Stimulated activated CD8-positive, alpha-beta memory T cell treated with anti-CD3 and anti-CD28 coated beads, Interleukin-15, amount 100 ng/mL, for 4 hours (primary cell): ENCODE measurements at regions not wholly inside any gene's neighbourhood (a gene's known extent, or its start where the extent isn't known, plus 50 kb on each side); places are given as distances from the start of the nearest gene placed in this dataset.

Experiments
- DNase-seq, 2 donors: peaks; one replicate each; pipeline ENCODE4 v3.0.0-alpha.2; 2020; ENCODE audit warnings: low read depth in 2 of 2

DNA sequence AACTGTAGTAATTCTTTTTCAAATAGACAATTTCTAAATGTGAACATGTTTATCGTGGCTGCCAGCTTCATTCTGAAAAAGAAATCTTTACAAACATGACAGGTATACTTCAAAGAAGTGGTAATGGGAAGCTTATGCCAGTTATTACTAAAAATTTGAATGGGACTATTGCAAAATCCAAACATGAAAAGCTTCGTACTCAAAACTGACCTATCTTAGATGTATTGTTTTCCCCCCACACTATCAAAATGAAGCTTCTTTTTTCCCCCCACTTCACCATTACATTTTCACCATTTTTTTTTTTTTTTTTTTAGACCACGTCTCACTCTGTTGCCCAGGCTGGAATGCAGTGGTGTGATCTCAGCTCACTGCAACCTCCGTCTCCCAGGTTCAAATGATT lies 50.4 kb upstream of the SERTAD2 start:
- DNase-seq, result no peak

DNA sequence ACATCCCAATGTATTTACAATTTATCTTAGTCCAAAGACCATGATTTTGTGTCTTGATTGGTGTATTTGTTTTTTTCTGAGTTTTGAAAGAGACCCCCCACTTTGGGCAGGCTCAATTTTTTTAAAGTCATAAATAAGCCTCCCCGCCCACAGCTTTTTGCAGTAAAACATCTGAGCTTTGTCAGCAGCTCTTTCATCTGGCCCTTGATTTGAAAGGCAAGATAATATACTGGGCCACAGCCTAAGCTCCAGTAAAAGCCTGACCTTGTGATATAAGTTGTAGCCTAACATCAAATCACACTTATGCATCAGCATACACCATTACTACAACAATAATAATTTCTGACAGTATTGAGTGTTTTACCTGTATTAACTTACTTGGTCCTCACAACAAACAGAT lies 51.3 kb upstream of the SERTAD2 start:
- no peak for DNase-seq

DNA sequence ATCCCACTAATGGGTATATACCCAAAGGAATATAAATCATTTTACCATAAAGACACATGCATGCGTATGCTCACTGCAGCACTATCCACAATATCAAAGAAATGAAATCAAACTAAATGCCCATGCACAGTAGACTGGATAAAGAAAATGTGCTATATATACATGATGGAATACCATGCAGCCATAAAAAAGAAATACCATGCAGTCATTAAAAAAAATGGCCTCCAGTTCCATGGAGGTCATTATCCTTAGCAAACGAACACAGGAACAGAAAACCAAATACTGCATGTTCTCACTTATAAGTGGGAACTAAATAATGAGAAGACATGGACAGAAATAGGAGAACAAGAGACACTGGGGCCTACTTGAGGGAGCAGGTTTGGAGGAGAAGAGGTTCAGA lies 53.6 kb upstream of the SERTAD2 start:
- DNase-seq, result no peak

DNA sequence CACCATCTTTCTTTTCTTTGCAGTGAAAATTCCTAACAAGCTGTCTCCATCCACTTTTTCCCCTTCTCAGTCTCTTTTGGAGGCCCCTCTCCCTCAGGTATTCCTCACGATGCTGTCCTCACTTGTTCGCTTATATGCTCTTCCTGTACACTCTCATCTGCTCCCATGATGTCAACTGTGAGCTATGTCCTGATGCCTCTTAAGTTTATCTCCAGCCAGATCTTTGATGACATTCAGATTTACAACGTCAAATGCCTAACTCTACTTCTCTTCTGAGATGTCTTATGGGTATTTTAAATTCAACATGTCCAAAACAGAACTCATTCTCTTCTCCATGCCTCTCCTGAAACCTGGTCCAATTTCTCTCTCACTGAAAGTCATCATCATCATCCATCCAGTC lies 55.1 kb upstream of the SERTAD2 start:
- DNase-seq, result no peak

DNA sequence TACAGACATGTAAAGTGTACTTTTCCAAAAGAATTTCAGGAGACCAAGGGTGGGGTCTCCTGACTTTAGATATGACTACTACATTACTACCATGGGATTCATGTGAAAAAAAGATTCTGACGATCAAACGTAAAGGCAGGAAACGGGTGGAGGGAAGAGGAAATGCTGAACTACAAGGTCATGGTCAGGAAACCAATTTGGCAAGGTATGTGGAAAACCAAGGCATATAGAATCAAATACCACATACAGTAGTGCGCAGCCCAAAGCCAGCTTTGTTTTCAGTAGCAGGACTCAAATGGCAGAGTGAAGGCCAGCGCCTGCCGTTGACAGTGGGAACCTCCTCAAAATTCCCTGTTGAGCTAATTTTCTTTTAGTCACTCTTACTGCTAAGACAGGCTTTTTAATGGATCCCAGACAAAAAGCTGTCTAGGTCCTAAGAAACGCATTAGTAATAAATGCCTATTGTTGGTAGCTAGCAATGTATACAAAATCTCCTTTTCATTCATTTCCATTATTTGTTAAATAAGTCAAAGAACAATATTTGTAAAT lies 57.6 kb upstream of the SERTAD2 start:
- no peak for DNase-seq

DNA sequence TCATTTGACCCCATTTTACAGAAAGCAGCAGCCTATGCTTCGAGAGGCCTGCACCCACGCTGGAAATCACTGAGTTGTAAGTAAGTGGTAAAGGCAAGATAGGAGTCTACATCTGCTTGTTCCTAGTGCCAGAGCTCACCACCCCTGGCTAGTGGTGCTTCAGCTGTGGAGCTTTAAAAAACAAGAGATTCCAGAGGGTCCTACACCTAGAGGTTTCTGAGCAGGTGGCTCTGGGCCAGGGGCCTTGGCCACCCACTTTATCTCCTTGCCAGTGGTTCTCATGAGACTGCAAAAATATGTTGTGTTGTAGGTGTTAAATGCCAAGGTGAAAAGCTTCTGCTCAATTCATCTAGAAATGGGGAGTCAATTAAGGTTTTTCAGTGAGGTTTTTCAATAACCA lies 60.0 kb upstream of the SERTAD2 start:
- DNase-seq, result no peak

DNA sequence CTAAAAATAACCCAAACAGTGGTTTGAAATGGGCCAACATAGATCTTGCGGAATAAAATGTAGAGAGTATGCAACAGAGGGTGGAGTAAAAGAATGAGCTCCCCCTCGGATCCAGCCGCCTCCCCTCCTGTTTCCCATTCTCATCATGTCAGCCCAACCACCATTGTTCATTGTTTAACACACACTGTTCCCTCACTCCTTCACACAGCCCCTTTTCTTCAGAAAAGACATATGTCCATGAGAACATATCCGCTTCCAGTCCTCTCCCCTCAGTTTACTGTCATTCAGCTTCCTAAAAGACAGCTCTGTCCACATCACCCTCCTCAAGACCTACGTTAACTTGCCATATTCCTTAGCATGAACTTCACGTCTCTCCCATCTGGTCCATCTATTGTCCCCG lies 62.9 kb upstream of the SERTAD2 start:
- DNase-seq, result no peak

DNA sequence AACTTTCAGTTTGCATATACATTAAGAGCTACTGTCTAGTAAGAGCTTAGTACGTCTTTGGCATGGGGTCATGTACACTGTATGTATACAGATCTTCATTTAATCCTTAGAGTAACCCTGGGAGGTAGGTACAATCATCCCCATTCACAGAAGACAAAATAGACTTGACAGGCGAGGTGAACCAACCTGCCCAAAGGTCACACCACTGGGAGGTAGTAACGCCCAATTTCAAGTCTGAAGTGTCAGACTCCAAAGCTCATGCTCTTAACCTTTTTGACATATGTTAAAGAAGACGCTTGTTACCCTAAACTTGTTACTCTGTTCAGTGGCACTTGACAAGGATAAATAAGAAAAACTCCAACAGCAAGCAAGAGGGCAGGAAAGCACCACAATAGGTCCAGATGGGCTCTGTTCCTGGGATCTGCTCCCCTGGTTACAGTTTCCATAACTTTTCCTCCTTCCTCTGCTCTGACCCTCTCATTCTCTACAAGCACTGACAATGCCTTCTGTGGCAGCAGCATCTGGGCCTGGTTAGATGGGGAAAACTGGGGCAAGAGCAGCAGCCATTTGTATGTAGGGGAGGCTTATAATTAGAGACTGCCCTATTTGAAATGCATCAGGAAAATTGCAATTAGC lies 64.7 kb upstream of the SERTAD2 start:
- no peak for DNase-seq

DNA sequence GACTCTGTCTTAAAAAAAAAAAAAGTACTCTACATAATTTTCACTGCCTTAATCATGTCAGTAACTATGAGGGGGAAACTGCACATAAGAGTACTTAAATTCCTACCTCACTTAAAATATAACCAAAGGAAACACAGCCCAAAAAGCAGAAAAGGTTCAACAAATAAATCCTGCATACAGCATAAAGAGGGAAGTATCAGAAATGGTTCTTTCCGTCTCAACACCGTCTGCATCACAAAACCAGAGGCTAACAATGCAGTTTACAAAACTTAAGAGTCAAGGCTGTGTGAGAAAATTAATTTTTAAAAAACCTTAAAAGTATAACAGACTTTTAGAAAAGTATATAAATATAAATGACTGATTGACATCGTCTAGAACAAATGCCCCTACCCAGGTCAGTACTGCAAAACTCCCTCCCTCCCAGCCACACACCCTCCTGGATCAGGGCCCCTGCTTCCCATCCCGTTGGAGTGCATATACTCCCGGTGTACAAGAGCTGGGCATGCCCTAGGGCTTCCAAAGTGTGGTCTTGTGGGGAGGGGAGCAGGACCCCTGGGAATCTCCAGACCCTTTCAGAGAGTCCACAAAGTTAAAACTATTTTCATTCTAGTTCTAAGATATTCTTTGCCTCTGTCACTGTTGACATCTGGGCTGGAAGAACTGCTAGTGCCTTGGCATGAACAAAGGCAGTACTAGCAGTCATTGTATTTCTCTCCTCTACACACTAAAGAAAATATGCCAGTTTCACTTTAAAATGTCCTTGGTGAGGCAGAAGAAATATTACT lies 67.0 kb upstream of the SERTAD2 start:
- DNase-seq, result no peak

DNA sequence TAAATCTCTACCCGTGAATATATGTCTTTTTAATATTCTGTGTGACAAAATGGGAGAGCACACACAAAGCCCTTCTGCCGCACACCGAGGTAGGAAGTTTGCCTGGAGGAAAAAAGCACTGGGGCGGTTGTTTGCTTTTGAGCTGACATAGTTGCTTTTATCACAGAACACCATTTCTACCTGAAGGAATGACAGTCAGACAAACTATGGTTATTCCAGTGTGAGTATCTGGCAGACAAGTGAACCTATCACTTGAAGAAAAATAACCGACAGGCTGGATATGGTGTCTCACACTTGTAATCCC lies 67.6 kb upstream of the SERTAD2 start:
- DNase-seq, result no peak

DNA sequence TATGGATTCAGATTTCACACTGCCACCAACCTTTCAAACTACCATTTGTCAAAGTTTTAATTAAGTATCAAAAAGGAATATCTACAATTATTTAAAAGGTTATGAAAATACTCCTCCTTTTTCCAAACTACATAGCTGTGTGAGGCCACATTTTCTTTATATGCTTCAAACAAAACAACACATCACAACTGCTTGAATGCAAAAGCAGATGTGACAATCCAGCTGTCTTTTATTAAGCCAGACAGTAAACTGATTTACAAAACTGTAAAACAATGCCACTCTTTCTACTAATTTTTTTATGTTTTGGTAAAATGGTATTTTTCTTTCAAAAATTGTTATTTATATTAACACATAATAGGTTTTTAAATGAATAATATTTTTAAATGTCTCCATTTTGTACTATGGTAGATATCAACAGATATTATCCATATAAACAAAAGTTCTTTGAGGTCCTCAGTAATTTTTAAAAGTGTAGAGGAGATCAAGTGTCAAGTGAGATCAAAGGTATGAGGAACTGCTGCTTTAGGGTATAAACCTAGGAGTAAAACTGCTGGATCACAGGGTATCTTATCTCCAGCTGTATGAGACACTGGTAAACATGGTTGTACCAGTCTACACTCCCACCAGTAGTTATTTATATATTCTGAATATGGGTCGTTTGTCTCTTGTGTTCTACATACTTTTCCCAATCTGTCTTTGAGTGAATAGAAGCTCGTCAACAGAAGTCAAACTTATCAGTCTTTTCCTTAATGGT lies 68.8 kb upstream of the SERTAD2 start:
- no peak for DNase-seq

DNA sequence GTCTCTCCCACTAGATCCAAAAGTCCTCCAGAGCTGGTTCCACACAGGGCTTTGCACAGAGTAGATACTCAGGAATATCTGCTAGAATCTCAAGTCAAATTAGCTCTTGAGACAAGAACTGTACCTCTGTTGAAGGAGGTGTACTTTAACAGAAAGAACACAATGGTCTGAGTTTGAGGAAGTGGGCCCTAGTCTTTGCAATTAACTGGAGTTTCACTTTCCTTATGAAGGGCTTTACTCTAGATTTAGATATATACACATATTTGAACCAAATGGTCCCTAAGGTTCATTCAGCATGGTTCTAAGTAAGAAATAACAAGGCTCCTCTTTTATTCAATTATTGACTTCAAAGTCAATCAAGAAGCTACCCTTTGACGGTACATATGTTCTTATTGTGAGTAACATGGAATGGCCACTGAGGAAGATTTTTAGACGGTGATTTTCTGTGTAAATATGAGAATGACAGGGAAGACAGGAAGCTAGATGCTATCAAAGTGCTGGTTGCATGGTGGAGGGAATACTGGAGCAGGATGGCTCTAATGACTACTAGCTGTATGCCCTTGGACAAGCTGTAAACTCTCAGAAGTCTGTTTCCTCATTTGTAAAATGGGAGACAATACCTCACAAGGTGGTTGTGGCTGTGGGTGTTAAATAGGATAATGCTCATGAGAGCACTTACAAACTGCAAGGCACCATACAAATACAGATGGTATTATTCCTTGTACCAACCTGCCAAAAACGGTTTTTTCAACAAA lies 73.5 kb upstream of the SERTAD2 start:
- no peak for DNase-seq

DNA sequence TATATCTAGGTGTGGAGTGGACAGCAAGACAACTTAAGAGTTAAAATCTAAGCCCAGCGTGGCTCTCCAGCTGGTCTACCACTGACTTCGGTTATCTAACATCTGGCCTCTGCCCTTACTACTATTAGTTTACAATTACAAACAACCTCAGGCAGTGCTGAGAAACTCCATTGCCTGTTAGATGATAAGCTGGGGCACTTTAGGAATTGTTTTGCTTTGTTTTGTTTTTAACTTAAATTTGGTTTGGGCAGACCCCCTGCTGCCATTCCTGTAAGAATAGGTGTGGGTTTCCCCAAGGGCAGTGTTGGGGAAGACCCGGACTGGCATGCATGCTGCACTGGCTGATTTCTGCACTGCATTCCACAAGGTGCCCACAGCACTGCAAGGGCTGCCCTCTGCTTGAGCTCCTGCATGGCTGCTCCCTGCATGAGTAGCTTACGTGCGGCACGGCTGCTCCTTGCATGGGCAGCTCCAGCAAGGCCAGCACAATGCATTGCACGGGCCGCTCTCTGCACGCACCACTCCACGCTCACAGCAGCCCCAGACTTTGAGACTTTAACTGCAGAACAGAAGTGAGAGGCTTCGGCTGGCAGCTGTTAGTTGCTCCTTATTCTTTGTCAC lies 74.2 kb upstream of the SERTAD2 start:
- DNase-seq, result no peak

DNA sequence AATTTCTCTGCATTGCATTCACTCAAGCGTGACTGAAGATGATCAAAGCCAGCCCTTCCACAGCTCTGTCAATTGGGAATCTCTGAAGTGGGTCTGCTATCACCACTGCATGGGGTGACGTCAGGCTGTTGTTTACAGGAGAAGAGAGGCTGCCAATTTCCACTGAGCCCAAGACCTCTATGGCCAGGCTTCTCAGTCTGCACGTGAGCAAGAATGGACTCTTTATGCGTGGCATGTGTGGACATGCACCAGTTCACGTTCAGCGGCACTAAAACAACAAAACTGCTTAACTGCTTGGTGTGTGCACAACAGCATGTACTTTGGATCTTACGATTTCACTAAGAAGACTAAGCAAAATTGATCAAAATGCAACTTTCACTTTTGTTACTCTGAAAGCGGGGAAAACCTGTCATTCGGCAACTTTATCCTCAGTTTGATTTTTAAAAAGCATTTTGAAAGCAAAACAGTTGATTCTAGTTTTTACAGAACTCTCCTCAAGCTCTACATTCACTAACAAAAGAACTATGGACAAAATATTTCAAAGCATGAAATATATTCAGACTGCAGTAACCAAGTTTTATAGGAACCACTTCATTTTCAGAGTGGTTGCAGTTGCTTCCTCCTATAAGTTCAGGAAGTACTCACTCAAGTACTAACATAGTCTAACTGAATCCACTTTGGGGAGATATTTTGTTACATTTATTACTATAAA lies 77.0 kb upstream of the SERTAD2 start:
- no peak for DNase-seq

DNA sequence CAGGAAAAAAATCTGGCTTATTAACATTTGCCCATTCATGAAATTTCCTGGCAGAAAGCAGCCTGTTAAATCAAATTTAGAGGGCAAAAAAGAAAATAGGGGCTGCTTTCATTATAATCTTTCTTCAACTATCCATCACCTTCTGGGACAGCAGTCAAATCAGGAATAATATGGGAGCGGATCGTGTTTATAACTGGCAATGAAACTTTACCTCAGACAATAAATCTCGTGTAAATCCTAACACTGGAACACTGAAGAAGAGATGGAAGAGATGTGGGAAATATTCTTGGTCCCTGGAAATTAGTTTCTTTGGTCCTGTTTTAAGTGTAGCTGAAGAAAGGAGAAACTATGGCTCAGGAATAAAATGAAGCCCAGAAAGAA lies 77.5 kb upstream of the SERTAD2 start:
- DNase-seq, result no peak

DNA sequence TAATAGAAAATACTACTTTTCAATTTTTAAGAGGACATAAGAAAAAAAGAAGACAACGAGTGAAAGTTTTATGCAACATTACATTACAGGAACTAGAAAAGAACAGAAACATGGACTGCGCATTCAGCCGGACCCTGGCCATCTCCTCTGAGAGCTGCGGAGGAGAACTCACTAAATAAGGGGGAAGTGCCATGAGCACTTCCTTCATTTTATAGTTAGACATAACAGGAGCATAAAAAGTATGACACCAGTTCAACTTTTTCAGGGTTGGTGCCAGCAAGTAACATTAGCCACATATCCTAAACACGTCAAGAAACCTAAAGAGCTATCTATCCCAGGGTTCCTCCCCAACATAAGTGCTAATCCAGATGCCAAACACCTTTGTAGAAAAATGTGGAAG lies 78.0 kb upstream of the SERTAD2 start:
- no peak for DNase-seq

DNA sequence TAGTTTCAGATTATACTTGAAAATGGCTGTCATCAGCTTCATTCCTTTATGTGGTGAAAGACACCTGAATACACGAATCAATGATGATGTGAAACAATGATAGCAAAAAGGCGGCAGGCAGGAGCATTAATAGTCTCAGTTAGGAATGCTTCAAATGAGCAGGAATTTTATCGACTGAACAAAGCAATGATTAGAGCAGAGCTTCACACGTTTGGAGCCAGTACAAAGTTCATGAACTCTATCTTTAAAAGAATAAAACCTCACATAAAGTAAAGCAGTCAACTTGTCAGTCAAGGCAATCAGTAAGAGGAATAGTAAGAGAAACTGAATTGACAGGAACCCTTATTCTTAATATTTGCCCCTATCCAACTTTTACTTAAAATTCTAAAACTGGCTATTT lies 78.4 kb upstream of the SERTAD2 start:
- DNase-seq, result no peak

DNA sequence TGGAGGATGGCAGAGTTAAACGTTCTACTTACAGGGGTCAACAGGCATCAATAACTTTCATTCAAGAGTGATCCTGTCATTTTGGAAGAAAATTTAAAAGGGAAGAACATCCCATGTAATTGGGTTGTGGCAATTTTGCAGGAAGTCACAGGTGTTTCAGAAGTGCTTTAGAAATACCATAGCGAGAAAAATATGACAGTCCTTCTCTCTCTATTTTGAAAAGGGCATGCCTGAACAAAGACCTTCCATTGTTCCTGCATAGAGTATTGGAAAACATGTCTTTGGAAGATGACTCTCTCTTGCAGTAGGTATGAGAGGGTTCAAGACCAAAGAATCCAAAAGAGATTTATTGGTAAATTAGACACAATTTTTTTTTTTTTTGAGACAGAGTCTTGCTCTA lies 81.8 kb upstream of the SERTAD2 start:
- no peak for DNase-seq

DNA sequence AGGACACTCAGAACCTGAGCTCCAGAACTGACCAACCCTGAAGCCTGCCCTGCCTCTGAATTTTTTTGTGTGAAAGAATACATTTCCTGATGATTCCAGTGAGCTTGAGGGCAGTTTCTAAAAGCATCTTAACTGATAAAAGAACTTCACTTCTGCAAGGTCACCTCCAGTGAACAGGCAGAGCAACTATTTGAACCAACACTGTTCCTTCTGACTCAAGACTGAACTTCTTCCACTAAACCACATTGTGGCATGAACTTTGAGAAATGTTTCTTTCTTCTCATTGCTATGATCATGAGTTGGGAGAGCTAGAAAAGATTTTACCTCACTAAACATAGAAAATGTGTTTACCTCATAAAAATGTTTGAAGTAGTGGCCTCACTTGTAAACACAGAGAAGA lies 83.8 kb upstream of the SERTAD2 start:
- DNase-seq, result no peak

DNA sequence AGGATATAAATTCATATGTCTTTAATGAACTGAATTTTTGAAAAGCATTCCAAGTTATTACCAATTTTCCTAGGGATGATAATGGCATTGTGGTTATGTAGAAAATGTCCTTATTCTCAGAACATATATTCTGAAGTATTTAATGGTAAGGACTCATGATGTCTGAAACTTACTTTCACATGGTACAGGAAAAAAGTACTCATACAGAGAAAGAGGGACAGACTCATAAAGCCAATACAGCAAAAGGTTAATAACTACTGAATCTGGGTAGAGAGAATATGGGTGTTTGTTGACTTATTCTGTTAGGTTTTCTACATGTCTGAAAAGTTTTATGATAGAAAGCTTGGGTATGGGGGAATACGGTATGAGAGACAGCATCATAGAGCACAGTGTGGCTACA lies 84.3 kb upstream of the SERTAD2 start:
- DNase-seq, result no peak

DNA sequence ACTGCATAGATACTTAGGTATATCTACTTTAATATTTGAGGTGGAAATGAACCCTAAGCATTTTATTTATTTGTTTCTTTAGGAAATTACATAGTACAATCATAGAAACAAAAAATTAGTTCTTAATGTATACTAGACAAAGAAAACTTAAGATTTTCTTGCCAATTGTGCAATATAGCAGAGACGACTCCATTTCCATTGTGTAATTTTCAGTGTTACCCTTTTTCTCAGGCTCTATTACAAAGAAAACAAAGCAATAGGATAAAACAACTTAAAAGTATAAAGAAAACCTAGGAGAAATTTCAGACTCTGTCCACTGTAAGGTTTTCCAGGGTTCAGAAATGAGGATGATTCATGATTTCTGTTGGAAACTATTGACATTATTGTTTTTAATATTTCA lies 89.0 kb upstream of the SERTAD2 start:
- DNase-seq, result no peak
